GM12872 (cell line): ENCODE measurements at regions not wholly inside any gene's neighbourhood (a gene's known extent, or its start where the extent isn't known, plus 50 kb on each side); places are given as distances from the start of the nearest gene placed in this dataset.

Experiments used
- CTCF ChIP-seq: IDR thresholded peaks from 3 replicates; pipeline ENCODE4 v1.5.1; 2011; ENCODE audit warnings: low read depth, mild to moderate bottlenecking, low read length, moderate library complexity; ENCODE audit not compliant: insufficient read depth

GRCh38 chr9:1539216-1539615 lies 475.9 kb upstream of the SMARCA2 start:
- no peak for TF ChIP-seq CTCF

GRCh38 chr9:1550636-1551035 lies 464.5 kb upstream of the SMARCA2 start:
- no peak for TF ChIP-seq CTCF

GRCh38 chr9:1554081-1555035 lies 460.8 kb upstream of the SMARCA2 start:
- no peak for TF ChIP-seq CTCF

GRCh38 chr9:1575939-1576338 lies 439.2 kb upstream of the SMARCA2 start:
- TF ChIP-seq CTCF = no peak

- no peak for TF ChIP-seq CTCF
Measured at GRCh38 chr9:1580215-1580614, 434.9 kb upstream of the SMARCA2 start.

GRCh38 chr9:1581926-1582325 lies 433.2 kb upstream of the SMARCA2 start:
- no peak for TF ChIP-seq CTCF

GRCh38 chr9:1591310-1591709 lies 423.8 kb upstream of the SMARCA2 start:
- no peak for TF ChIP-seq CTCF
